HG03060 (cell line): ENCODE measurements at regions not wholly inside any gene's neighbourhood (a gene's known extent, or its start where the extent isn't known, plus 50 kb on each side); places are given as distances from the start of the nearest gene placed in this dataset.
A peak's percentile ranks its signal among the peaks of the same experiment; 100 is the strongest.
"Not testable (repeated sequence)": the region's sequence is repeated elsewhere in the genome, so short reads cannot be mapped to it uniquely, and the experiment has no call there.

ENCODE experiments used
- ATAC-seq: cut with Tn5 transposase; IDR thresholded peaks from one replicate; pipeline ENCODE4 v1.9.1; 2021; ENCODE audit warnings: low read depth, moderate number of reproducible peaks; ENCODE audit not compliant: unreplicated experiment

GRCh38 chr21:8377093-8377841 is 2144.1 kb upstream of the TPTE start:
- ATAC-seq = not testable (repeated sequence)

GRCh38 chr21:8380419-8381079 is 2140.8 kb upstream of the TPTE start:
- not testable (repeated sequence) for ATAC-seq

- not testable (repeated sequence) for ATAC-seq
Measured at GRCh38 chr21:8388169-8388939, 2133.0 kb upstream of the TPTE start.

GRCh38 chr21:8388940-8389238 is 2132.5 kb upstream of the TPTE start:
- not testable (repeated sequence) for ATAC-seq

GRCh38 chr21:8390550-8391171 is 2130.7 kb upstream of the TPTE start:
- not testable (repeated sequence) for ATAC-seq

GRCh38 chr21:8394380-8394779 is 2127.0 kb upstream of the TPTE start:
- not testable (repeated sequence) for ATAC-seq

GRCh38 chr21:8395992-8396391 is 2125.4 kb upstream of the TPTE start:
- ATAC-seq = not testable (repeated sequence)

- ATAC-seq = not testable (repeated sequence)
Measured at GRCh38 chr21:8398870-8399437, 2122.4 kb upstream of the TPTE start.

- ATAC-seq = not testable (repeated sequence)
Measured at GRCh38 chr21:8399866-8400265, 2121.5 kb upstream of the TPTE start.

GRCh38 chr21:8401799-8402198 is 2119.6 kb upstream of the TPTE start:
- not testable (repeated sequence) for ATAC-seq

- ATAC-seq = not testable (repeated sequence)
Measured at GRCh38 chr21:8406331-8406730, 2115.1 kb upstream of the TPTE start.

GRCh38 chr21:8411139-8411671 is 2110.2 kb upstream of the TPTE start:
- not testable (repeated sequence) for ATAC-seq

GRCh38 chr21:8419925-8420560 is 2101.3 kb upstream of the TPTE start:
- ATAC-seq = peak; percentile 65

- peak; percentile 22 for ATAC-seq
Measured at GRCh38 chr21:8427790-8428667, 2093.4 kb upstream of the TPTE start.

- ATAC-seq = peak; percentile 43
Measured at GRCh38 chr21:8428668-8429456, 2092.5 kb upstream of the TPTE start.

- ATAC-seq = not testable (repeated sequence)
Measured at GRCh38 chr21:8434710-8435109, 2086.7 kb upstream of the TPTE start.

GRCh38 chr21:8443093-8443492 is 2078.3 kb upstream of the TPTE start:
- not testable (repeated sequence) for ATAC-seq

GRCh38 chr21:8449807-8450206 is 2071.6 kb upstream of the TPTE start:
- not testable (repeated sequence) for ATAC-seq
